ENCODE measurements at regions not wholly inside any gene's neighbourhood (a gene's known extent, or its start where the extent isn't known, plus 50 kb on each side); places are given as distances from the start of the nearest gene placed in this dataset.

DNA sequence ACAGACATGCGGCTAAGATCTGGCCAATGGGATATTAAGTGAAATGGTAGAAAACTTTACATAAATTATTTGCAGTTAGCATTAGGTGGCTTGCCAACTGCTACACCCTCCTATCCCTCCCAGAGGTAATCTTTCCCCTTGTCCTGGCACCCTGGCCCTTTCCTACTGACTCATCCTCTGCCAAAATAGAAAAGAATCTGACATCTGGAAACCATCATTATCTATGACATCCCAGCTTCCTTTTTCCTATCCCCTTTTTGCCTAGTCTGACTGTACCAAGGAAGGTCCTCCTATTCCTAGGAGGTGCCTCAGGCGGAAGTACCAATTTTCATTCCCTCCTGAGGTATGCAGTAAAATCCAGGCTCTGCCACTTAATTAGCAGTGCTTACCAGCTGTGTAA, 163.6 kb upstream of the KLF3 start:
- ATAC-seq (replicated peaks in 6 of 8): peak in 3 of 8 experiments; percentile 13 to 41 (median 33)

GRCh38 chr4:38501698-38502097, 162.3 kb upstream of the KLF3 start:
- ATAC-seq (replicated peaks in 6 of 8): no peak
- 40 to 100% (median 95%) methylated on average over 1 to 2 of the region's 2 CpGs; no CpG with 5 or more reads in 2 of the 10 experiments for WGBS, 10 experiments
- Histone ChIP-seq H3K27ac (no peak overlapping the region), H3K4me1 (replicated peaks in 1 of 2) (no peaks in the 10 kb centered on the region), H3K4me3 (no peak overlapping the region)
- in situ Hi-C loops (cut with MboI; ENCODE audit: low pct_unique_long_range_greater_than_20kb in 2 of 9, low sequenced_read_pairs in 9 of 9, unreplicated experiment in 9 of 9): no loop called here

More for the DNA sequence above, 163.6 kb upstream of the KLF3 start:
- Histone ChIP-seq H3K4me1 (replicated peaks in 1 of 2) (no peaks in the 10 kb centered on the region), H3K27ac (no peak overlapping the region), H3K4me3 (no peak overlapping the region)
- in situ Hi-C loops (cut with MboI; ENCODE audit: low pct_unique_long_range_greater_than_20kb in 2 of 9, low sequenced_read_pairs in 9 of 9, unreplicated experiment in 9 of 9): no loop called here
- 43 to 100% (median 100%) methylated on average over 1 to 2 of the region's 2 CpGs; no CpG with 5 or more reads in 1 of the 10 experiments for WGBS, 10 experiments

DNA sequence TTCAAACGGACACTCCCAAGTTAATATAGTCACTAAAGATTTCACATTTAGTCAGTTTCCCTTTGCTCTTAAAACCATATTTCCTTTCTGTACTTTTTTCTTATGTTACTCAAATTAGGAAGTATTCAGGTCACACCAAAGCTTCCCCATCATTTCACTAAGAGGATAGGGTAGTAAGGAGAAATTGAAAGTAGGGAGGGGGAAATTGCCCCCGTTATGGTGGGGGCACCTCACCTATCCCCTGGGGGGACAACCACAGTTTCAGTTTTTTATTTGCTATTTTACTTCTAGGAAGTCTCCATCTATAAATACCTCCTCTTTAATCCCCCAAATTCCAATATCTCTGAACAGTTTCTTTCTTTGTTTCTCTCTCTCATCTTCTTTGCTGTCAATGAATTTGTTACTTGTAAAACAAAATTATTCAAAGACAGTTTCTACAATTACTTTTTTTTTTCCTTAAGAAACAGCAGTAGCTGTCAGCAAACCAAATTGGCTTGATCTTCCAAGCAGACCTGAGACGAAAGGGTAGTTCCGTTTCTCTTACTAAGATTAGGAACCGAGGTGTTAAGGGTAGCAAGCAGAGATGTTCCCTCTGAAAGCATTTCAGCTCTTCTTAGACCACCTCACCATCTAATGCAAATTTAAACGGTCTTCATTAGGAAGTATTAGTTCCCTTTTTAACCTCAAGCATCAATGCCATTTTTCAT, 160.2 kb upstream of the KLF3 start:
- H3K4me1 ChIP-seq (replicated peaks in 1 of 2): no peaks in the 10 kb centered on the region
- WGBS, 10 experiments: 62 to 100% (median 83%) methylated on average over 1 to 6 of the region's 6 CpGs
- no peak for ATAC-seq (replicated peaks in 6 of 8)
- H3K4me3 ChIP-seq: no peak overlapping the region
- H3K27ac ChIP-seq: no peak overlapping the region
- in situ Hi-C loops (cut with MboI; ENCODE audit: low pct_unique_long_range_greater_than_20kb in 2 of 9, low sequenced_read_pairs in 9 of 9, unreplicated experiment in 9 of 9): no loop called here

- in situ Hi-C loops (cut with MboI; ENCODE audit: low pct_unique_long_range_greater_than_20kb in 2 of 9, low sequenced_read_pairs in 9 of 9, unreplicated experiment in 9 of 9): no loop called here
- ATAC-seq (replicated peaks in 6 of 8): no peak
- 50 to 100% (median 92%) methylated on average over 1 to 2 of the region's 2 CpGs; no CpG with 5 or more reads in 1 of the 10 experiments for WGBS, 10 experiments
Observed at GRCh38 chr4:38504396-38504715, 159.6 kb upstream of the KLF3 start.

GRCh38 chr4:38509551-38509950, 154.4 kb upstream of the KLF3 start:
- in situ Hi-C loops (cut with MboI; ENCODE audit: low pct_unique_long_range_greater_than_20kb in 2 of 9, low sequenced_read_pairs in 9 of 9, unreplicated experiment in 9 of 9): no loop called here
- no peak overlapping the region for H3K27ac ChIP-seq
- 18 to 100% (median 92%) methylated on average over 1 to 5 of the region's 5 CpGs; no CpG with 5 or more reads in 1 of the 10 experiments for WGBS, 10 experiments
- no peaks in the 10 kb centered on the region for H3K4me1 ChIP-seq (replicated peaks in 1 of 2)
- ATAC-seq (replicated peaks in 6 of 8): no peak
- H3K4me3 ChIP-seq: no peak overlapping the region

More at GRCh38 chr4:38504396-38504715, 159.6 kb upstream of the KLF3 start:
- Histone ChIP-seq H3K4me3 (no peak overlapping the region), H3K27ac (no peak overlapping the region), H3K4me1 (replicated peaks in 1 of 2) (no peaks in the 10 kb centered on the region)

- H3K4me1 ChIP-seq (replicated peaks in 1 of 2): no peaks in the 10 kb centered on the region
- WGBS, 10 experiments: 60 to 100% (median 88%) methylated on average over 2 of the region's 2 CpGs; no CpG with 5 or more reads in 6 of the 10 experiments
- in situ Hi-C loops (cut with MboI; ENCODE audit: low pct_unique_long_range_greater_than_20kb in 2 of 9, low sequenced_read_pairs in 9 of 9, unreplicated experiment in 9 of 9): no loop called here
- no peak overlapping the region for H3K27ac ChIP-seq
- ATAC-seq (replicated peaks in 6 of 8): no peak
- no peak overlapping the region for H3K4me3 ChIP-seq
Observed at GRCh38 chr4:38510201-38510600, 153.8 kb upstream of the KLF3 start.

DNA sequence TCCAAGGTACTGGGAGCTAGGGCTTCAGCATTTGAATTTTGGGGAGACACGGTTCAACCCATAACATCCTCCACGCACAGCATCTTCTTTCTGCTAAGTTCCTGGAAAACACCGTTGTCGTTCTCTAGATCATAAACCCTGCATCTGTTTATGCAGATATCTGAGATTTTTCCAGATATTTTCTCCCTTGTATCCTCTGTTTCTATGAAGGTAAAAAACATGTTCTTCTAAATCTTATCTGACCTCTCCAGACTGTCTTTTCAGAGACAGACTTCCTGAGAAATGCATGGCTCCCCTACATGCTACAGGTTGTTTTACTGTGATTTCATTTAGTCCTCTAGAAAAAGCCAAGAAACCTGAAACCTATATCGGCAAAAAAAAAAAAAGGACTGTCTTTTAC, 152.3 kb upstream of the KLF3 start:
- in situ Hi-C loops (cut with MboI; ENCODE audit: low pct_unique_long_range_greater_than_20kb in 2 of 9, low sequenced_read_pairs in 9 of 9, unreplicated experiment in 9 of 9): no loop called here
- H3K4me3 ChIP-seq: no peak overlapping the region
- H3K27ac ChIP-seq: no peak overlapping the region
- 45 to 100% (median 80%) methylated on average over 1 to 5 of the region's 5 CpGs; no CpG with 5 or more reads in 3 of the 10 experiments for WGBS, 10 experiments
- ATAC-seq (replicated peaks in 6 of 8): no peak
- H3K4me1 ChIP-seq (replicated peaks in 1 of 2): no peaks in the 10 kb centered on the region

- Histone ChIP-seq H3K4me3 (no peak overlapping the region), H3K4me1 (replicated peaks in 1 of 2) (no peaks in the 10 kb centered on the region), H3K27ac (no peak overlapping the region)
- in situ Hi-C loops (cut with MboI; ENCODE audit: low pct_unique_long_range_greater_than_20kb in 2 of 9, low sequenced_read_pairs in 9 of 9, unreplicated experiment in 9 of 9): no loop called here
- WGBS, 10 experiments: 0 to 83% (median 33%) methylated on average over 1 to 4 of the region's 4 CpGs
- ATAC-seq (replicated peaks in 6 of 8): no peak
Observed at GRCh38 chr4:38512840-38513239, 151.2 kb upstream of the KLF3 start.

DNA sequence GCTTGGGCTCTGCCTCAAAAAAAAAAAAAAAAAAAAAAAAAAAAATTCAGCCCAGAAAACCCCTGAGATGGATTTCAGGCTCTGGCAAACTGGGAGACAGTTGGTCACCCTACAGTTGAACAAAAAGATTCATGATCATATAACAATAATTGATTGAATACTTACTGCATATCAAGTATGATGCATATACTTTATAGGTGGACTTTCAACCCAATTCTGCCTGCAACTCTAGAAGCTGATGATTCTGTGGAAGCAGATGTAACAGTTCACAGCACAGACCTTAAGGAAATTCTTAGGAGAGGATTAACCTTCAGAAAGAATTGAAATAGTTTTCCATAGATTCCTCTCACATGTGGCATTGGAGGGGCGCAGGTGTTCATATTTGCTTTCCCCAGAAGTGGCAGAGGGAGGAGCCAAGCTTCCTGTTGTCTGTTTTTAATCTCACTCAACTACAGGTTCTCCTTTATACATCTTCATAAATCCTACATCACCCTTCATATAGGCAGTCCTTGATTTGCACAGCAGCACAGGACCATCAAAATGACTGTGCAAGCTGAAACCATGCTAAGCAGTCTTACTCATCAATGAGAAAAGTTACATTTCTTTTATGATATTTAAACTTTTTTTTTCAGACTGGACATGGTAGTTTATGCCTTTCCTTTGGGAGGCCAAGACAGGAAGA, 149.4 kb upstream of the KLF3 start:
- no peak for ATAC-seq (replicated peaks in 6 of 8)
- no peak overlapping the region for H3K4me3 ChIP-seq
- WGBS, 10 experiments: 40 to 100% (median 100%) methylated on average over 1 of the region's 1 CpG; no CpG with 5 or more reads in 4 of the 10 experiments
- no peak overlapping the region for H3K27ac ChIP-seq
- H3K4me1 ChIP-seq (replicated peaks in 1 of 2): no peaks in the 10 kb centered on the region
- in situ Hi-C loops (cut with MboI; ENCODE audit: low pct_unique_long_range_greater_than_20kb in 2 of 9, low sequenced_read_pairs in 9 of 9, unreplicated experiment in 9 of 9): no loop called here

- WGBS, 10 experiments: 0 to 50% (median 38%) methylated on average over 1 to 2 of the region's 2 CpGs; no CpG with 5 or more reads in 2 of the 10 experiments
- in situ Hi-C loops (cut with MboI; ENCODE audit: low pct_unique_long_range_greater_than_20kb in 2 of 9, low sequenced_read_pairs in 9 of 9, unreplicated experiment in 9 of 9): no loop called here
- no peak overlapping the region for H3K27ac ChIP-seq
- H3K4me3 ChIP-seq: no peak overlapping the region
- ATAC-seq (replicated peaks in 6 of 8): peak in 3 of 8 experiments; percentile 22 to 61 (median 56)
- H3K4me1 ChIP-seq (replicated peaks in 1 of 2): no peaks in the 10 kb centered on the region
Observed at GRCh38 chr4:38516190-38516589, 147.8 kb upstream of the KLF3 start.

DNA sequence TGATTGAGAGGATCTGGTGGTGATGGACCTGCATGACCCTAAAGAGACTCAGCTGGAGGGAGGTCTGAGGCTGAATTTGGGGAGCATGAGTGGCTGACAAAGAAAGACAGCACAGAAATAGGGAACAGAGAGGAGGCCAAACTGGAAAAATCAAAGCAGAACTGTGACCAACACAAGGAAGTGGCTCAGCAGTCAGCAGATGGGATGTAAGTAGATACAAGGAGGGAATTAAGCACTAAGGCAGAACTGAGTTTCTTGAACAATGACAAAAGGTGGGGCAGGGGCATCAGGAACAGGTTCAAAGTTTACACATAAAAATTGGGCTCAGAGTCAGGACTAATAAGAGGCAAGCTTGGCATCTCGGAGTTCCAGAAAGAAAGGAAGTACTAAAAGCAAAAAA, 144.3 kb upstream of the KLF3 start:
- ATAC-seq (replicated peaks in 6 of 8): no peak

GRCh38 chr4:38523054-38523453, 140.9 kb upstream of the KLF3 start:
- ATAC-seq (replicated peaks in 6 of 8): no peak
- H3K4me3 ChIP-seq: no peak overlapping the region
- no peak overlapping the region for H3K27ac ChIP-seq
- in situ Hi-C loops (cut with MboI; ENCODE audit: low pct_unique_long_range_greater_than_20kb in 2 of 9, low sequenced_read_pairs in 9 of 9, unreplicated experiment in 9 of 9): no loop called here
- 25 to 96% (median 79%) methylated on average over 1 to 5 of the region's 5 CpGs; no CpG with 5 or more reads in 4 of the 10 experiments for WGBS, 10 experiments
- H3K4me1 ChIP-seq (replicated peaks in 1 of 2): no peaks in the 10 kb centered on the region

More for the DNA sequence above, 144.3 kb upstream of the KLF3 start:
- in situ Hi-C loops (cut with MboI; ENCODE audit: low pct_unique_long_range_greater_than_20kb in 2 of 9, low sequenced_read_pairs in 9 of 9, unreplicated experiment in 9 of 9): no loop called here
- no peak overlapping the region for H3K4me3 ChIP-seq
- WGBS, 10 experiments: 71 to 100% (median 96%) methylated on average over 1 of the region's 1 CpG; no CpG with 5 or more reads in 2 of the 10 experiments
- H3K4me1 ChIP-seq (replicated peaks in 1 of 2): no peaks in the 10 kb centered on the region
- no peak overlapping the region for H3K27ac ChIP-seq

- Histone ChIP-seq H3K4me3 (no peak overlapping the region), H3K4me1 (replicated peaks in 1 of 2) (no peaks in the 10 kb centered on the region), H3K27ac (no peak overlapping the region)
- ATAC-seq (replicated peaks in 6 of 8): no peak
- 68 to 98% (median 90%) methylated on average over 5 to 16 of the region's 16 CpGs; no CpG with 5 or more reads in 1 of the 10 experiments for WGBS, 10 experiments
- in situ Hi-C loops (cut with MboI; ENCODE audit: low pct_unique_long_range_greater_than_20kb in 2 of 9, low sequenced_read_pairs in 9 of 9, unreplicated experiment in 9 of 9): no loop called here
Observed at GRCh38 chr4:38523524-38524448, 140.2 kb upstream of the KLF3 start.
